ENCODE measurements at regions not wholly inside any gene's neighbourhood (a gene's known extent, or its start where the extent isn't known, plus 50 kb on each side); places are given as distances from the start of the nearest gene placed in this dataset.
"Not testable (repeated sequence)": the region's sequence is repeated elsewhere in the genome, so short reads cannot be mapped to it uniquely, and the experiment has no call there.

GRCh38 chr11:33530815-33531214, 169.8 kb downstream of the C11orf91 start:
- intact Hi-C loops (cut with micrococcal nuclease), result no loop called here
- no peak overlapping the region for H3K27ac Mint-ChIP-seq
- H3K4me1 Mint-ChIP-seq (ENCODE audit: low read depth), result no peaks in the 10 kb centered on the region
- no peaks in the 10 kb centered on the region for H3K9me3 Mint-ChIP-seq
- H3K27me3 Mint-ChIP-seq (ENCODE audit: low read depth), result peaks cover 3% of the 10 kb centered on the region
- DNase-seq (ENCODE audit: low spot score), result no peak
- H3K4me3 Mint-ChIP-seq (ENCODE audit: low read depth), result no peak overlapping the region
- no peaks in the 10 kb centered on the region for H3K36me3 Mint-ChIP-seq (ENCODE audit: low read depth)

DNA sequence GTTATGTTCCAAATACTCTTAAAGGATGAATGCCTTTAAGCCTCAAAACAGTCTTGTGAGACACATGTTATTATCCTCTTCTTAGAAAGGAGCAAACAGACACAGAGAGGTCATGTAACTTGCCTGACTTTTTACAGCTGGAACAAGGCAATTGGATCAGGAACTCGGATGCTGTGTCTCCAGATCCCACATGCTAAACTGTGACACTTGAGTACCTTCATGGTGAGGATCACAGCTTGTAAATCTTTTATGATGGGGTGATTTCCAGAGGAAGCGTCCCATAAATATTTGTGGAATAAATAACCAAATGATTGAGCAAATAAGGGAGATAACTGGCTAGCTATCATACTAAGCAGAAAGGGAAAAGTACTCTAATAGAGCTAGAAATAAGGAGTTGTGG, 171.2 kb downstream of the C11orf91 start:
- Mint-ChIP-seq H3K27me3 (ENCODE audit: low read depth) (no peaks in the 10 kb centered on the region), H3K4me3 (ENCODE audit: low read depth) (no peak overlapping the region), H3K27ac (no peak overlapping the region), H3K4me1 (ENCODE audit: low read depth) (no peaks in the 10 kb centered on the region), H3K36me3 (ENCODE audit: low read depth) (no peaks in the 10 kb centered on the region), H3K9me3 (no peaks in the 10 kb centered on the region)
- intact Hi-C loops (cut with micrococcal nuclease), result no loop called here
- DNase-seq (ENCODE audit: low spot score), result no peak

- H3K4me1 Mint-ChIP-seq (ENCODE audit: low read depth); H3K27me3 Mint-ChIP-seq (ENCODE audit: low read depth); H3K4me3 Mint-ChIP-seq (ENCODE audit: low read depth); H3K9me3 Mint-ChIP-seq; H3K27ac Mint-ChIP-seq; H3K36me3 Mint-ChIP-seq (ENCODE audit: low read depth); DNase-seq (ENCODE audit: low spot score); intact Hi-C loops (cut with micrococcal nuclease): not testable (repeated sequence)
Observed at GRCh38 chr11:33527738-33528137, 172.9 kb downstream of the C11orf91 start.

- H3K4me3 Mint-ChIP-seq (ENCODE audit: low read depth), result no peak overlapping the region
Observed at GRCh38 chr11:33525789-33526188, 174.8 kb downstream of the C11orf91 start.

GRCh38 chr11:33521384-33521783, 179.2 kb downstream of the C11orf91 start:
- Mint-ChIP-seq H3K4me1 (ENCODE audit: low read depth) (no peaks in the 10 kb centered on the region), H3K36me3 (ENCODE audit: low read depth) (no peaks in the 10 kb centered on the region), H3K4me3 (ENCODE audit: low read depth) (no peak overlapping the region), H3K27me3 (ENCODE audit: low read depth) (peaks cover 9% of the 10 kb centered on the region), H3K27ac (no peak overlapping the region), H3K9me3 (no peaks in the 10 kb centered on the region)
- DNase-seq (ENCODE audit: low spot score), result no peak
- intact Hi-C loops (cut with micrococcal nuclease), result no loop called here

More at GRCh38 chr11:33525789-33526188, 174.8 kb downstream of the C11orf91 start:
- Mint-ChIP-seq H3K27me3 (ENCODE audit: low read depth) (peaks cover 4% of the 10 kb centered on the region), H3K4me1 (ENCODE audit: low read depth) (no peaks in the 10 kb centered on the region), H3K9me3 (no peaks in the 10 kb centered on the region), H3K36me3 (ENCODE audit: low read depth) (no peaks in the 10 kb centered on the region), H3K27ac (no peak overlapping the region)
- intact Hi-C loops (cut with micrococcal nuclease), result no loop called here
- no peak for DNase-seq (ENCODE audit: low spot score)

GRCh38 chr11:33520112-33520511, 180.5 kb downstream of the C11orf91 start:
- Mint-ChIP-seq H3K4me3 (ENCODE audit: low read depth) (no peak overlapping the region), H3K4me1 (ENCODE audit: low read depth) (no peaks in the 10 kb centered on the region), H3K9me3 (no peaks in the 10 kb centered on the region), H3K36me3 (ENCODE audit: low read depth) (no peaks in the 10 kb centered on the region), H3K27me3 (ENCODE audit: low read depth) (peaks cover 9% of the 10 kb centered on the region), H3K27ac (no peak overlapping the region)
- intact Hi-C loops (cut with micrococcal nuclease), result no loop called here
- no peak for DNase-seq (ENCODE audit: low spot score)

DNA sequence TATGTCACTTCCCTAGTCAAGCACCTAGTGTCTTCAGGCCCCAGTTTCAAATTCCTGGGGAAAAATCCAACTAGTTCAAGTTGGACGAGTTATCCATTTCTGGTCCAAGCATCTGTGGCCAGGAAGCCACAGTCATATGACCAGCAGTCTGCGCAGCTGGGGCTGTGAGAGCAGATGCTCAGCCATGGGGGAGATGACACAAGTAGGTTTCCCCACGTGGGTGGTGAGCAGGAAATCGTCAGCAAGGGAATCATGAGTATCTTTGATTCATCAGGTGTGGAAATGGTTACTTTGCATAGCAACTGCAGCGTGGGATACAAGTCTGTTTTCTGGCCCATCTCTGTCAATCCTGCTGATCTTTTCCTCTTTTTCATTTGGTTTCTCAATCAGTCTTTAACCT, 185.3 kb downstream of the C11orf91 start:
- no peaks in the 10 kb centered on the region for H3K9me3 Mint-ChIP-seq

DNA sequence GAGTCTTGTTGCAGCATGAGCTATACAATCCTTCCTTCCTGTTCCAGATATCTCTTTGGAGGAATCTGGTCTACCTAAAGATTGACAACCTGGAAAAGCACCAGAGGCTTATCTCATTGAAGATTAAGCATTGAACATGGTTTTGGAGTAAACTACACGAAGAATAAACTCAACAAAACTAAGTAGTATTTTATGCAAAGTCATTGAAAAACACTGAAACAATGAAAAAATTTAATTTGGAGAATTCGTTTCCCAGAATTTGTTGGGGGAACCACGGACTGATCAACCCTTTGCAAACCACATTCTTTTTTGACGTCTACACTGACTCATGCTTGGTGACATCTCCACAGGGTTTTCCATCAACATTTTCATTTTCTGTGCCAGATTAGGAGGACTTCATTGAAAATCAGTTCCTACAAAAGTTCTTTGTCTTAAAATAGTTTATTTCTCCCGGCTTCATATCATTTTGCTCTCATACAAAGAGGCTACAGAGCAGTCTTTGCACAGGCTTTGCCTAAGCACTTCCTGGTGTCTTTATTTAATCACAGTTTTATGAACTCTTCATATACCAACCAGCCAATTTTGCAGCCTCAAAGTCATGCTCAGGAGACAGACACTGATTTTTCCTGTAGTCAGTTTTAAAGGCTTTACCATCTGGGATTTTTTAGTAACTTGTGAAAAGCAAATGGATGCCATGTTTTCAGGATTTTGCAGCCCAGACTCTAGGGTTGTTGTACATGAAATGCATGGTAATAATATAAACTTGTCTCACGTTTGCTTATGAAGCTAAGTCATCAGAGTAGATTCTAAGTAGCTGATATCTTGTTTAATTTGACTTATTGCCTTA, 186.3 kb downstream of the C11orf91 start:
- intact Hi-C loops (cut with micrococcal nuclease), result no loop called here
- no peak overlapping the region for H3K27ac Mint-ChIP-seq
- no peaks in the 10 kb centered on the region for H3K4me1 Mint-ChIP-seq (ENCODE audit: low read depth)
- no peaks in the 10 kb centered on the region for H3K9me3 Mint-ChIP-seq
- no peaks in the 10 kb centered on the region for H3K36me3 Mint-ChIP-seq (ENCODE audit: low read depth)
- DNase-seq (ENCODE audit: low spot score), result no peak
- H3K4me3 Mint-ChIP-seq (ENCODE audit: low read depth), result no peak overlapping the region
- peaks cover 1% of the 10 kb centered on the region for H3K27me3 Mint-ChIP-seq (ENCODE audit: low read depth)

More for the DNA sequence above, 185.3 kb downstream of the C11orf91 start:
- H3K36me3 Mint-ChIP-seq (ENCODE audit: low read depth), result no peaks in the 10 kb centered on the region
- DNase-seq (ENCODE audit: low spot score), result no peak
- H3K4me1 Mint-ChIP-seq (ENCODE audit: low read depth), result no peaks in the 10 kb centered on the region
- intact Hi-C loops (cut with micrococcal nuclease), result no loop called here
- H3K27ac Mint-ChIP-seq, result no peak overlapping the region
- H3K27me3 Mint-ChIP-seq (ENCODE audit: low read depth), result peaks cover 4% of the 10 kb centered on the region
- H3K4me3 Mint-ChIP-seq (ENCODE audit: low read depth), result no peak overlapping the region

GRCh38 chr11:33509632-33510031, 191.0 kb downstream of the C11orf91 start:
- H3K27me3 Mint-ChIP-seq (ENCODE audit: low read depth), result no peaks in the 10 kb centered on the region
- no peak overlapping the region for H3K27ac Mint-ChIP-seq
- no peaks in the 10 kb centered on the region for H3K4me1 Mint-ChIP-seq (ENCODE audit: low read depth)
- no peak overlapping the region for H3K4me3 Mint-ChIP-seq (ENCODE audit: low read depth)
- no peaks in the 10 kb centered on the region for H3K9me3 Mint-ChIP-seq
- H3K36me3 Mint-ChIP-seq (ENCODE audit: low read depth), result no peaks in the 10 kb centered on the region
- no peak for DNase-seq (ENCODE audit: low spot score)
- intact Hi-C loops (cut with micrococcal nuclease), result no loop called here

- no peaks in the 10 kb centered on the region for H3K36me3 Mint-ChIP-seq (ENCODE audit: low read depth)
Observed at GRCh38 chr11:33507967-33508366, 192.7 kb downstream of the C11orf91 start.

GRCh38 chr11:33507356-33507755, 193.3 kb downstream of the C11orf91 start:
- H3K27me3 Mint-ChIP-seq (ENCODE audit: low read depth), result no peaks in the 10 kb centered on the region
- no peaks in the 10 kb centered on the region for H3K9me3 Mint-ChIP-seq
- H3K36me3 Mint-ChIP-seq (ENCODE audit: low read depth), result no peaks in the 10 kb centered on the region
- no peak overlapping the region for H3K27ac Mint-ChIP-seq
- no peaks in the 10 kb centered on the region for H3K4me1 Mint-ChIP-seq (ENCODE audit: low read depth)
- intact Hi-C loops (cut with micrococcal nuclease), result no loop called here
- no peak for DNase-seq (ENCODE audit: low spot score)
- no peak overlapping the region for H3K4me3 Mint-ChIP-seq (ENCODE audit: low read depth)

More at GRCh38 chr11:33507967-33508366, 192.7 kb downstream of the C11orf91 start:
- H3K4me3 Mint-ChIP-seq (ENCODE audit: low read depth), result no peak overlapping the region
- H3K9me3 Mint-ChIP-seq, result no peaks in the 10 kb centered on the region
- no peak for DNase-seq (ENCODE audit: low spot score)
- H3K27ac Mint-ChIP-seq, result no peak overlapping the region
- no peaks in the 10 kb centered on the region for H3K27me3 Mint-ChIP-seq (ENCODE audit: low read depth)
- intact Hi-C loops (cut with micrococcal nuclease), result no loop called here
- no peaks in the 10 kb centered on the region for H3K4me1 Mint-ChIP-seq (ENCODE audit: low read depth)

GRCh38 chr11:33505093-33505492, 195.5 kb downstream of the C11orf91 start:
- no peaks in the 10 kb centered on the region for H3K36me3 Mint-ChIP-seq (ENCODE audit: low read depth)
- H3K27ac Mint-ChIP-seq, result no peak overlapping the region
- no peaks in the 10 kb centered on the region for H3K9me3 Mint-ChIP-seq
- no peaks in the 10 kb centered on the region for H3K4me1 Mint-ChIP-seq (ENCODE audit: low read depth)
- no peaks in the 10 kb centered on the region for H3K27me3 Mint-ChIP-seq (ENCODE audit: low read depth)
- no peak overlapping the region for H3K4me3 Mint-ChIP-seq (ENCODE audit: low read depth)
- DNase-seq (ENCODE audit: low spot score), result no peak
- intact Hi-C loops (cut with micrococcal nuclease), result no loop called here

GRCh38 chr11:33500861-33501479, 199.7 kb downstream of the C11orf91 start:
- DNase-seq (ENCODE audit: low spot score), result no peak
- Mint-ChIP-seq H3K27ac (no peak overlapping the region), H3K36me3 (ENCODE audit: low read depth) (no peaks in the 10 kb centered on the region), H3K27me3 (ENCODE audit: low read depth) (no peaks in the 10 kb centered on the region), H3K4me3 (ENCODE audit: low read depth) (no peak overlapping the region), H3K4me1 (ENCODE audit: low read depth) (no peaks in the 10 kb centered on the region), H3K9me3 (peaks cover 6% of the 10 kb centered on the region)
- intact Hi-C loops (cut with micrococcal nuclease), result no loop called here
